A549 (cell line): ENCODE measurements at regions not wholly inside any gene's neighbourhood (a gene's known extent, or its start where the extent isn't known, plus 50 kb on each side); places are given as distances from the start of the nearest gene placed in this dataset.

Experiments
- CBX8 ChIP-seq: fragments of 200-600 bp; sonication (generic); IDR thresholded peaks from 2 replicates; pipeline ENCODE4 v1.6.1; 2016
- CTCF ChIP-seq: fragments of >200 bp; sonication (Bioruptor Twin); formaldehyde crosslinking; IDR thresholded peaks from 3 replicates; pipeline ENCODE4 v1.5.1; 2016
- EP300 ChIP-seq, 2 experiments: fragments of >200 bp; sonication (Bioruptor Twin); formaldehyde crosslinking; IDR thresholded peaks; 2 replicates in 1 of 2; 3 replicates in 1 of 2; pipeline ENCODE4 v1.6.1; 2016 to 2017
- JUNB ChIP-seq: fragments of >200 bp; sonication (Bioruptor Twin); formaldehyde crosslinking; IDR thresholded peaks from 2 replicates; pipeline ENCODE4 v1.6.1; 2016
- MYC ChIP-seq: IDR thresholded peaks from 2 replicates; pipeline ENCODE4 v1.6.1; 2012; ENCODE audit warnings: mild to moderate bottlenecking, inconsistent platforms, low read length, improper control_type of control experiment, borderline replicate concordance
- RAD21 ChIP-seq, 2 experiments: fragments of >200 bp in 1 of 2; sonication (Bioruptor Twin) in 1 of 2; formaldehyde crosslinking in 1 of 2; IDR thresholded peaks in 1 of 2; conservative IDR thresholded peaks in 1 of 2; 2 replicates in 1 of 2; 3 replicates in 1 of 2; pipeline ENCODE4 v1.6.1; 2012 to 2018; ENCODE audit warnings: inconsistent platforms in 1 of 2
- ZSCAN20 ChIP-seq: fragments of 250-450 bp; sonication (Bioruptor Pico); IDR thresholded peaks from 2 replicates; pipeline ENCODE4 v1.8.0; 2022; ENCODE audit warnings: mild to moderate bottlenecking, moderate library complexity
- TF ChIP-seq, protein P1 (sequence below): IDR thresholded peaks from 2 replicates; pipeline ENCODE4 v1.6.1; 2012
- TF ChIP-seq, protein P2 (sequence below): fragments of 250-450 bp; sonication (Bioruptor Pico); IDR thresholded peaks from 2 replicates; pipeline ENCODE4 v1.5.0; 2021; ENCODE audit warnings: mild to moderate bottlenecking, moderate library complexity, borderline replicate concordance

DNA sequence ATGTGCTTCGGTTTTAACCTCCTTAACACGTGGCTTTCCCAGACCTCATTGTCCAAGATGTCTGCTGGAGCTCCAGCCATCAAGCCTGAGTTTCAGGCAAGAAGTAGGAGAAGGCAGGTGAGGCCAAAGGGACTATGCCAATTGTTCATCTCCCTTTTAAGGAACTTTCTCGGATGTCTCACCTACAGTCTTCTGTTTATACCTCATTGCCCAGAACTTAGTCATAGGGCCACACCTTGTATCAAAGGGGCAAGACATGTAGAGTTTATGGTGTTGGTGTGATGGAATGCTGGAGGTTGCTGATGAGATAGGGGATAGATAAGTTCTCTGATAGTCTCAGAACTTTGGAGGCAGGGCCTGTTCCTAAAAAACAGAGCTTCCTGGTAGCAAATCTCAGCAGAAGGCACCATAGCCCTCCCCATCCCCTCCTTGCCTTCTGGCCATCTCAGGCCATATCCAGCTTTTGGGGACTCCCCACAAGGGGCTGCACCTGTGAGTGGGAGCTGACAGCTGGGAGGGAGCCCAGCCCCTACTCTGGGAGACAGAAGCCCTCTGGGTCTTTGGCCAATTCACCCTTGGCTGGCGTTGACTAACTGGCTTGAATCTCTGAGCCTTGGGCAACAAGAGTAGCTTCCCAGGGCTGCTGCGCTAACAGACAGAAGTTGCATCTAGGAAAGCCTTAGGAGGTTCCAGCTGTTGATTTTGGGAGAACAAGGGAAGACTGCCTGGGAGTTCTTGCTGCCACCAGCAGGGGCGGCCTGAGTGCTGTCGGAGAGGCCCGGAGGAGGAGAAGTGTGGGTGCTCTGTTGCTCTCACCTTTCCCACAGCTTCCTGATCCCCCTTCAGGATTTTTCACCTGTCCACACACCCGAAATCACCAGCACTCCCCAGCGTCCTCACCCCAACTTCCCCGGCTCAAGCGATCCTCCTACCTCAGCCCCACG lies 149.8 kb upstream of the THY1 start:
- TF ChIP-seq RAD21 (conservative IDR thresholded peaks at IDR 0.05 in 1 of 2, IDR thresholded peaks at IDR 0.05 in 1 of 2) (no peak), CTCF (no peak), MYC (no peak), JUNB (no peak), CBX8 (no peak), EP300 (IDR thresholded peaks at IDR 0.05) (no peak), ZSCAN20 (CRISPR knock-in tag) (no peak)
- TF ChIP-seq, protein P1, sequence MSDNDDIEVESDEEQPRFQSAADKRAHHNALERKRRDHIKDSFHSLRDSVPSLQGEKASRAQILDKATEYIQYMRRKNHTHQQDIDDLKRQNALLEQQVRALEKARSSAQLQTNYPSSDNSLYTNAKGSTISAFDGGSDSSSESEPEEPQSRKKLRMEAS = no peak
- TF ChIP-seq, protein P2, sequence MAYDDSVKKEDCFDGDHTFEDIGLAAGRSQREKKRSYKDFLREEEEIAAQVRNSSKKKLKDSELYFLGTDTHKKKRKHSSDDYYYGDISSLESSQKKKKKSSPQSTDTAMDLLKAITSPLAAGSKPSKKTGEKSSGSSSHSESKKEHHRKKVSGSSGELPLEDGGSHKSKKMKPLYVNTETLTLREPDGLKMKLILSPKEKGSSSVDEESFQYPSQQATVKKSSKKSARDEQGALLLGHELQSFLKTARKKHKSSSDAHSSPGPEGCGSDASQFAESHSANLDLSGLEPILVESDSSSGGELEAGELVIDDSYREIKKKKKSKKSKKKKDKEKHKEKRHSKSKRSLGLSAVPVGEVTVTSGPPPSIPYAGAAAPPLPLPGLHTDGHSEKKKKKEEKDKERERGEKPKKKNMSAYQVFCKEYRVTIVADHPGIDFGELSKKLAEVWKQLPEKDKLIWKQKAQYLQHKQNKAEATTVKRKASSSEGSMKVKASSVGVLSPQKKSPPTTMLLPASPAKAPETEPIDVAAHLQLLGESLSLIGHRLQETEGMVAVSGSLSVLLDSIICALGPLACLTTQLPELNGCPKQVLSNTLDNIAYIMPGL (CRISPR knock-in tag) = no peak
